Neutrophil (primary cell): ENCODE measurements at regions not wholly inside any gene's neighbourhood (a gene's known extent, or its start where the extent isn't known, plus 50 kb on each side); places are given as distances from the start of the nearest gene placed in this dataset.

Experiments used
- H3K27ac ChIP-seq: fragments of 200-600 bp; sonication (generic); 2 replicates; pipeline ENCODE4 v1.5.1; 2016; ENCODE audit warnings: mild to moderate bottlenecking, moderate library complexity
- H3K27me3 ChIP-seq: fragments of 200-600 bp; sonication (generic); 2 replicates; pipeline ENCODE4 v1.6.0; 2016; ENCODE audit warnings: mild to moderate bottlenecking
- H3K36me3 ChIP-seq: fragments of 200-600 bp; sonication (generic); 2 replicates; pipeline ENCODE4 v1.5.1; 2017
- H3K4me1 ChIP-seq, 2 experiments: fragments of 200-600 bp in 1 of 2; sonication (generic) in 1 of 2; 1 replicate in 1 of 2; 2 replicates in 1 of 2; pipeline versions ENCODE4 v1.5.1 to v1.6.1; 2013 to 2016; ENCODE audit warnings: low read depth in 1 of 2, low read length in 1 of 2, mild to moderate bottlenecking in 1 of 2, moderate library complexity in 1 of 2; ENCODE audit not compliant: control insufficient read depth in 1 of 2, insufficient read depth in 1 of 2
- H3K4me3 ChIP-seq, 2 experiments: fragments of 200-600 bp in 1 of 2; sonication (generic) in 1 of 2; 1 replicate in 1 of 2; 2 replicates in 1 of 2; pipeline ENCODE4 v1.5.1; 2013 to 2016; ENCODE audit warnings: low read depth in 1 of 2, low read length in 1 of 2, mild to moderate bottlenecking in 1 of 2, moderate library complexity in 1 of 2
- H3K9me3 ChIP-seq: fragments of 200-600 bp; sonication (generic); 2 replicates; pipeline ENCODE4 v1.5.1; 2016
- CTCF ChIP-seq: fragments of 200-600 bp; sonication (generic); IDR thresholded peaks from 2 replicates; pipeline ENCODE4 v1.5.1; 2016; ENCODE audit warnings: antibody characterized with exemption

- Histone ChIP-seq H3K36me3 (no peaks in the 10 kb centered on the region), H3K9me3 (no peaks in the 10 kb centered on the region), H3K4me3 (no peak overlapping the region), H3K4me1 (no peaks in the 10 kb centered on the region), H3K27me3 (no peaks in the 10 kb centered on the region), H3K27ac (no peak overlapping the region)
- no peak for TF ChIP-seq CTCF
Observed at GRCh38 chr7:21113609-21114415, 314.1 kb upstream of the SP4 start.

GRCh38 chr7:21123586-21123985 is 304.3 kb upstream of the SP4 start:
- Histone ChIP-seq H3K36me3 (no peaks in the 10 kb centered on the region), H3K4me1 (no peaks in the 10 kb centered on the region), H3K4me3 (no peak overlapping the region), H3K9me3 (no peaks in the 10 kb centered on the region), H3K27me3 (no peaks in the 10 kb centered on the region), H3K27ac (no peak overlapping the region)
- no peak for TF ChIP-seq CTCF

- H3K4me1 ChIP-seq = no peaks in the 10 kb centered on the region
- H3K27me3 ChIP-seq = no peaks in the 10 kb centered on the region
- no peak overlapping the region for H3K4me3 ChIP-seq
- no peak overlapping the region for H3K27ac ChIP-seq
- H3K9me3 ChIP-seq = no peaks in the 10 kb centered on the region
- no peaks in the 10 kb centered on the region for H3K36me3 ChIP-seq
- TF ChIP-seq CTCF = no peak
Observed at GRCh38 chr7:21125297-21125696, 302.6 kb upstream of the SP4 start.

- no peak overlapping the region for H3K4me3 ChIP-seq
- H3K27ac ChIP-seq = no peak overlapping the region
- no peaks in the 10 kb centered on the region for H3K9me3 ChIP-seq
- no peaks in the 10 kb centered on the region for H3K36me3 ChIP-seq
- H3K4me1 ChIP-seq = no peaks in the 10 kb centered on the region
- no peak for TF ChIP-seq CTCF
- H3K27me3 ChIP-seq = no peaks in the 10 kb centered on the region
Observed at GRCh38 chr7:21128062-21128817, 299.6 kb upstream of the SP4 start.

GRCh38 chr7:21131897-21132296 is 296.0 kb upstream of the SP4 start:
- no peak for TF ChIP-seq CTCF
- H3K9me3 ChIP-seq = no peaks in the 10 kb centered on the region
- H3K4me3 ChIP-seq = no peak overlapping the region
- H3K4me1 ChIP-seq = no peaks in the 10 kb centered on the region
- no peaks in the 10 kb centered on the region for H3K27me3 ChIP-seq
- no peaks in the 10 kb centered on the region for H3K36me3 ChIP-seq
- H3K27ac ChIP-seq = no peak overlapping the region
